ENCODE measurements at regions not wholly inside any gene's neighbourhood (a gene's known extent, or its start where the extent isn't known, plus 50 kb on each side); places are given as distances from the start of the nearest gene placed in this dataset.

DNA sequence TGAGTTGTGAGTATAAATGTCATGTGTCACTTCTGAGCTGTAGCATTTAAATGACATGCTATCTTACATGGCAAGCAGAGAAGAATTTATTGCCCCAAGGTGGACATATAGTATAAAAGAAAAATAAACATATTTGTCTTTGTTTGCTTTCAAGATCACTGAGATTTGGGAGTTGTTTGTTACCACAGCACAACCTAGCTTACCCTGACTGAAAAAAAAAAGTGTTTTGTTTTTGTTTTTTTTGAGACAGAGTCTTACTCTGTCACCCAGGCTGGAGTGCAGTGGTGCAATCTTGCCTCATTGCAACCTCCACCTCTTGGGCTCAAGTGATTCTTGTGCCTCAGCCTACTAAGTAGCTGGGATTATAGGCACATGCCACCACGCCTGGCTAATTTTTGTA, 596.5 kb downstream of the MED13L start:
- TF ChIP-seq YY1 (IDR thresholded peaks at IDR 0.05; ENCODE audit: low read depth) = no peak
- no peak for TF ChIP-seq EP300 (IDR thresholded peaks at IDR 0.05; ENCODE audit: borderline replicate concordance)
- TF ChIP-seq ZBTB7A (IDR thresholded peaks at IDR 0.05; ENCODE audit: low read depth) = no peak
- no peak for TF ChIP-seq TAF1 (IDR thresholded peaks at IDR 0.05; ENCODE audit: low read depth)
- TF ChIP-seq, protein P1, sequence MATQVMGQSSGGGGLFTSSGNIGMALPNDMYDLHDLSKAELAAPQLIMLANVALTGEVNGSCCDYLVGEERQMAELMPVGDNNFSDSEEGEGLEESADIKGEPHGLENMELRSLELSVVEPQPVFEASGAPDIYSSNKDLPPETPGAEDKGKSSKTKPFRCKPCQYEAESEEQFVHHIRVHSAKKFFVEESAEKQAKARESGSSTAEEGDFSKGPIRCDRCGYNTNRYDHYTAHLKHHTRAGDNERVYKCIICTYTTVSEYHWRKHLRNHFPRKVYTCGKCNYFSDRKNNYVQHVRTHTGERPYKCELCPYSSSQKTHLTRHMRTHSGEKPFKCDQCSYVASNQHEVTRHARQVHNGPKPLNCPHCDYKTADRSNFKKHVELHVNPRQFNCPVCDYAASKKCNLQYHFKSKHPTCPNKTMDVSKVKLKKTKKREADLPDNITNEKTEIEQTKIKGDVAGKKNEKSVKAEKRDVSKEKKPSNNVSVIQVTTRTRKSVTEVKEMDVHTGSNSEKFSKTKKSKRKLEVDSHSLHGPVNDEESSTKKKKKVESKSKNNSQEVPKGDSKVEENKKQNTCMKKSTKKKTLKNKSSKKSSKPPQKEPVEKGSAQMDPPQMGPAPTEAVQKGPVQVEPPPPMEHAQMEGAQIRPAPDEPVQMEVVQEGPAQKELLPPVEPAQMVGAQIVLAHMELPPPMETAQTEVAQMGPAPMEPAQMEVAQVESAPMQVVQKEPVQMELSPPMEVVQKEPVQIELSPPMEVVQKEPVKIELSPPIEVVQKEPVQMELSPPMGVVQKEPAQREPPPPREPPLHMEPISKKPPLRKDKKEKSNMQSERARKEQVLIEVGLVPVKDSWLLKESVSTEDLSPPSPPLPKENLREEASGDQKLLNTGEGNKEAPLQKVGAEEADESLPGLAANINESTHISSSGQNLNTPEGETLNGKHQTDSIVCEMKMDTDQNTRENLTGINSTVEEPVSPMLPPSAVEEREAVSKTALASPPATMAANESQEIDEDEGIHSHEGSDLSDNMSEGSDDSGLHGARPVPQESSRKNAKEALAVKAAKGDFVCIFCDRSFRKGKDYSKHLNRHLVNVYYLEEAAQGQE (IDR thresholded peaks at IDR 0.05; ENCODE audit: low read depth) = no peak
- TF ChIP-seq, protein P2, sequence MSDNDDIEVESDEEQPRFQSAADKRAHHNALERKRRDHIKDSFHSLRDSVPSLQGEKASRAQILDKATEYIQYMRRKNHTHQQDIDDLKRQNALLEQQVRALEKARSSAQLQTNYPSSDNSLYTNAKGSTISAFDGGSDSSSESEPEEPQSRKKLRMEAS (IDR thresholded peaks at IDR 0.05) = no peak
